ENCODE measurements at regions not wholly inside any gene's neighbourhood (a gene's known extent, or its start where the extent isn't known, plus 50 kb on each side); places are given as distances from the start of the nearest gene placed in this dataset.

- H3K4me1 ChIP-seq (ENCODE audit: insufficient read depth, low read length) = no peaks in the 10 kb centered on the region
- H3K36me3 ChIP-seq (ENCODE audit: insufficient read depth, low read length) = no peaks in the 10 kb centered on the region
- no peak overlapping the region for H3K4me2 ChIP-seq (ENCODE audit: insufficient read depth, low read length)
- H3K9me3 ChIP-seq (ENCODE audit: low read depth, low read length) = no peaks in the 10 kb centered on the region
- TF ChIP-seq CTCF (IDR thresholded peaks at IDR 0.05; ENCODE audit: extremely low read depth, low read depth, low read length) = no peak
- H4K20me1 ChIP-seq (ENCODE audit: insufficient read depth, low read length) = no peaks in the 10 kb centered on the region
- no peaks in the 10 kb centered on the region for H3K27me3 ChIP-seq (ENCODE audit: insufficient read depth, low read length)
- no peak for DNase-seq (ENCODE audit: insufficient read length, low spot score, missing footprints)
- no peak overlapping the region for H3K4me3 ChIP-seq (ENCODE audit: insufficient read depth, low read length)
- H3K79me2 ChIP-seq (ENCODE audit: insufficient read depth, low read length) = no peaks in the 10 kb centered on the region
- H2AFZ ChIP-seq (ENCODE audit: low read length) = no peak overlapping the region
- no peak overlapping the region for H3K27ac ChIP-seq (ENCODE audit: low read depth, low read length)
Measured at GRCh38 chr10:36789974-36790373, 335.4 kb upstream of the ANKRD30A start.

- Histone ChIP-seq H3K27ac (ENCODE audit: low read depth, low read length) (no peak overlapping the region), H3K9me3 (ENCODE audit: low read depth, low read length) (no peaks in the 10 kb centered on the region), H3K4me1 (ENCODE audit: insufficient read depth, low read length) (no peaks in the 10 kb centered on the region), H2AFZ (ENCODE audit: low read length) (no peak overlapping the region), H3K4me3 (ENCODE audit: insufficient read depth, low read length) (no peak overlapping the region), H3K79me2 (ENCODE audit: insufficient read depth, low read length) (no peaks in the 10 kb centered on the region), H3K4me2 (ENCODE audit: insufficient read depth, low read length) (no peak overlapping the region), H4K20me1 (ENCODE audit: insufficient read depth, low read length) (no peaks in the 10 kb centered on the region), H3K36me3 (ENCODE audit: insufficient read depth, low read length) (no peaks in the 10 kb centered on the region), H3K27me3 (ENCODE audit: insufficient read depth, low read length) (no peaks in the 10 kb centered on the region)
- no peak for DNase-seq (ENCODE audit: insufficient read length, low spot score, missing footprints)
- no peak for TF ChIP-seq CTCF (IDR thresholded peaks at IDR 0.05; ENCODE audit: extremely low read depth, low read depth, low read length)
Measured at GRCh38 chr10:36788152-36788551, 337.2 kb upstream of the ANKRD30A start.

GRCh38 chr10:36783400-36783799 lies 342.0 kb upstream of the ANKRD30A start:
- Histone ChIP-seq H3K79me2 (ENCODE audit: insufficient read depth, low read length) (no peaks in the 10 kb centered on the region), H3K27ac (ENCODE audit: low read depth, low read length) (no peak overlapping the region), H3K4me2 (ENCODE audit: insufficient read depth, low read length) (no peak overlapping the region), H3K4me1 (ENCODE audit: insufficient read depth, low read length) (no peaks in the 10 kb centered on the region), H2AFZ (ENCODE audit: low read length) (no peak overlapping the region), H3K27me3 (ENCODE audit: insufficient read depth, low read length) (no peaks in the 10 kb centered on the region), H3K36me3 (ENCODE audit: insufficient read depth, low read length) (no peaks in the 10 kb centered on the region), H3K9me3 (ENCODE audit: low read depth, low read length) (no peaks in the 10 kb centered on the region), H4K20me1 (ENCODE audit: insufficient read depth, low read length) (no peaks in the 10 kb centered on the region), H3K4me3 (ENCODE audit: insufficient read depth, low read length) (no peak overlapping the region)
- no peak for TF ChIP-seq CTCF (IDR thresholded peaks at IDR 0.05; ENCODE audit: extremely low read depth, low read depth, low read length)
- peak; percentile 14 for DNase-seq (ENCODE audit: insufficient read length, low spot score, missing footprints)

GRCh38 chr10:36781570-36781969 lies 343.8 kb upstream of the ANKRD30A start:
- TF ChIP-seq CTCF (IDR thresholded peaks at IDR 0.05; ENCODE audit: extremely low read depth, low read depth, low read length) = no peak
- Histone ChIP-seq H3K4me2 (ENCODE audit: insufficient read depth, low read length) (no peak overlapping the region), H3K27me3 (ENCODE audit: insufficient read depth, low read length) (no peaks in the 10 kb centered on the region)

More at GRCh38 chr10:36781570-36781969, 343.8 kb upstream of the ANKRD30A start:
- no peaks in the 10 kb centered on the region for H3K9me3 ChIP-seq (ENCODE audit: low read depth, low read length)
- H3K4me1 ChIP-seq (ENCODE audit: insufficient read depth, low read length) = no peaks in the 10 kb centered on the region
- H3K27ac ChIP-seq (ENCODE audit: low read depth, low read length) = no peak overlapping the region
- H2AFZ ChIP-seq (ENCODE audit: low read length) = no peak overlapping the region
- no peak for DNase-seq (ENCODE audit: insufficient read length, low spot score, missing footprints)
- H4K20me1 ChIP-seq (ENCODE audit: insufficient read depth, low read length) = no peaks in the 10 kb centered on the region
- no peak overlapping the region for H3K4me3 ChIP-seq (ENCODE audit: insufficient read depth, low read length)
- no peaks in the 10 kb centered on the region for H3K36me3 ChIP-seq (ENCODE audit: insufficient read depth, low read length)
- no peaks in the 10 kb centered on the region for H3K79me2 ChIP-seq (ENCODE audit: insufficient read depth, low read length)

All from osteoblast (primary cell).